ENCODE measurements at regions not wholly inside any gene's neighbourhood (a gene's known extent, or its start where the extent isn't known, plus 50 kb on each side); places are given as distances from the start of the nearest gene placed in this dataset.
"Not testable (repeated sequence)": the region's sequence is repeated elsewhere in the genome, so short reads cannot be mapped to it uniquely, and the experiment has no call there.

- DNase-seq = no peak
- no peak overlapping the region for H3K27ac ChIP-seq
- no peaks in the 10 kb centered on the region for H3K27me3 ChIP-seq
- no peaks in the 10 kb centered on the region for H3K36me3 ChIP-seq
- H3K9me3 ChIP-seq = no peaks in the 10 kb centered on the region
- H3K4me1 ChIP-seq (ENCODE audit: insufficient read depth) = no peaks in the 10 kb centered on the region
- TF ChIP-seq EP300 (IDR thresholded peaks at IDR 0.05) = no peak
- TF ChIP-seq POLR2A (IDR thresholded peaks at IDR 0.05) = no peak
- TF ChIP-seq CTCF (IDR thresholded peaks at IDR 0.05) = no peak
- whole genome bisulfite sequencing, 3 donors = 91 to 94% (median 92%) methylated on average over 17 of the region's 17 CpGs
- intact Hi-C loops (cut with DNase I) = no loop called here
- no peak overlapping the region for H3K4me3 ChIP-seq
Observed at GRCh38 chr5:1958211-1959010, 75.7 kb upstream of the IRX4 start.

GRCh38 chr5:1955586-1955985, 72.9 kb upstream of the IRX4 start:
- intact Hi-C loops (cut with DNase I) = no loop called here
- DNase-seq = no peak
- Histone ChIP-seq H3K4me3 (no peak overlapping the region), H3K4me1 (ENCODE audit: insufficient read depth) (no peaks in the 10 kb centered on the region), H3K36me3 (no peaks in the 10 kb centered on the region), H3K9me3 (no peaks in the 10 kb centered on the region), H3K27ac (no peak overlapping the region), H3K27me3 (no peaks in the 10 kb centered on the region)
- TF ChIP-seq POLR2A (IDR thresholded peaks at IDR 0.05) (no peak), CTCF (IDR thresholded peaks at IDR 0.05) (no peak), EP300 (IDR thresholded peaks at IDR 0.05) (no peak)
- WGBS, 3 donors = 85 to 96% (median 95%) methylated on average over 6 of the region's 6 CpGs

GRCh38 chr5:1953710-1954109, 71.0 kb upstream of the IRX4 start:
- 88 to 96% (median 92%) methylated on average over 5 of the region's 5 CpGs for WGBS, 3 donors
- DNase-seq; H3K4me3 ChIP-seq; intact Hi-C loops (cut with DNase I); H3K4me1 ChIP-seq (ENCODE audit: insufficient read depth); H3K36me3 ChIP-seq; H3K27ac ChIP-seq; H3K9me3 ChIP-seq; H3K27me3 ChIP-seq: not testable (repeated sequence)

- no peaks in the 10 kb centered on the region for H3K9me3 ChIP-seq
- intact Hi-C loops (cut with DNase I) = no loop called here
- 39 to 46% (median 43%) methylated on average over 20 of the region's 20 CpGs for WGBS, 3 donors
Observed at GRCh38 chr5:1952444-1953099, 69.8 kb upstream of the IRX4 start.

More at GRCh38 chr5:1952444-1953099, 69.8 kb upstream of the IRX4 start:
- no peak for TF ChIP-seq POLR2A (IDR thresholded peaks at IDR 0.05)
- TF ChIP-seq CTCF (IDR thresholded peaks at IDR 0.05) = no peak
- Histone ChIP-seq H3K4me3 (no peak overlapping the region), H3K36me3 (no peaks in the 10 kb centered on the region), H3K27me3 (no peaks in the 10 kb centered on the region), H3K4me1 (ENCODE audit: insufficient read depth) (no peaks in the 10 kb centered on the region), H3K27ac (no peak overlapping the region)
- no peak for DNase-seq

Measured in ovary (tissue), 7 donors.